Hepatocyte (in vitro differentiated cells): ENCODE measurements at regions not wholly inside any gene's neighbourhood (a gene's known extent, or its start where the extent isn't known, plus 50 kb on each side); places are given as distances from the start of the nearest gene placed in this dataset.

Source experiments
- DNase-seq: peaks from one replicate; pipeline ENCODE4 v3.0.0-alpha.2; 2016; ENCODE audit warnings: low spot score
- H2AFZ ChIP-seq: fragments of 200-600 bp; sonication (generic); 2 replicates; pipeline ENCODE4 v1.6.0; 2016; ENCODE audit warnings: antibody characterized with exemption, mild to moderate bottlenecking
- H3K27ac ChIP-seq: fragments of 200-600 bp; sonication (generic); 2 replicates; pipeline ENCODE4 v1.5.1; 2016; ENCODE audit warnings: mild to moderate bottlenecking
- H3K27me3 ChIP-seq: fragments of 200-600 bp; sonication (generic); 2 replicates; pipeline ENCODE4 v1.6.1; 2016
- H3K36me3 ChIP-seq: fragments of 200-600 bp; sonication (generic); replicated peaks from 2 replicates; pipeline ENCODE4 v1.5.1; 2016; ENCODE audit warnings: low read depth; ENCODE audit not compliant: insufficient read depth
- H3K4me1 ChIP-seq: fragments of 200-600 bp; sonication (generic); 2 replicates; pipeline ENCODE4 v1.5.1; 2016; ENCODE audit warnings: mild to moderate bottlenecking, moderate library complexity; ENCODE audit not compliant: insufficient read depth
- H3K4me2 ChIP-seq: fragments of 200-600 bp; sonication (generic); 2 replicates; pipeline ENCODE4 v1.6.0; 2016
- H3K4me3 ChIP-seq: fragments of 200-600 bp; sonication (generic); 2 replicates; pipeline ENCODE4 v1.5.1; 2016; ENCODE audit warnings: mild to moderate bottlenecking
- H3K79me2 ChIP-seq: fragments of 200-600 bp; sonication (generic); 2 replicates; pipeline ENCODE4 v1.6.0; 2017; ENCODE audit warnings: mild to moderate bottlenecking
- H3K9me2 ChIP-seq: fragments of 200-600 bp; sonication (generic); replicated peaks from 2 replicates; pipeline ENCODE4 v1.6.0; 2017; ENCODE audit warnings: mild to moderate bottlenecking; ENCODE audit not compliant: insufficient read depth
- H3K9me3 ChIP-seq: fragments of 200-600 bp; sonication (generic); 2 replicates; pipeline ENCODE4 v1.5.1; 2016; ENCODE audit warnings: low read depth, mild to moderate bottlenecking
- H4K20me1 ChIP-seq: fragments of 200-600 bp; sonication (generic); 2 replicates; pipeline ENCODE4 v1.6.0; 2016; ENCODE audit warnings: mild to moderate bottlenecking; ENCODE audit not compliant: insufficient read depth, poor library complexity, severe bottlenecking
- EZH2 ChIP-seq: fragments of 200-600 bp; sonication (generic); IDR thresholded peaks from 2 replicates; pipeline ENCODE4 v1.6.1; 2016; ENCODE audit warnings: antibody characterized with exemption, mild to moderate bottlenecking, borderline replicate concordance
- EZH2phosphoT487 ChIP-seq: fragments of 200-600 bp; sonication (generic); IDR thresholded peaks from one replicate; pipeline ENCODE4 v1.6.1; 2018; ENCODE audit warnings: antibody characterized with exemption, mild to moderate bottlenecking, low read depth, moderate library complexity; ENCODE audit not compliant: unreplicated experiment, severe bottlenecking
- WGBS: methylation state at CpG from one replicate; pipeline ENCODE4 v1.1.6; 2016; ENCODE audit warnings: low lambda C conversion rate; ENCODE audit errors: missing lambda C conversion rate; 5-methylcytosine and 5-hydroxymethylcytosine counted together
- TF ChIP-seq, protein P1 (sequence below): fragments of 200-600 bp; sonication (generic); IDR thresholded peaks from 2 replicates; pipeline ENCODE4 v1.5.1; 2016; ENCODE audit warnings: antibody characterized with exemption, mild to moderate bottlenecking; ENCODE audit not compliant: poor library complexity

DNA sequence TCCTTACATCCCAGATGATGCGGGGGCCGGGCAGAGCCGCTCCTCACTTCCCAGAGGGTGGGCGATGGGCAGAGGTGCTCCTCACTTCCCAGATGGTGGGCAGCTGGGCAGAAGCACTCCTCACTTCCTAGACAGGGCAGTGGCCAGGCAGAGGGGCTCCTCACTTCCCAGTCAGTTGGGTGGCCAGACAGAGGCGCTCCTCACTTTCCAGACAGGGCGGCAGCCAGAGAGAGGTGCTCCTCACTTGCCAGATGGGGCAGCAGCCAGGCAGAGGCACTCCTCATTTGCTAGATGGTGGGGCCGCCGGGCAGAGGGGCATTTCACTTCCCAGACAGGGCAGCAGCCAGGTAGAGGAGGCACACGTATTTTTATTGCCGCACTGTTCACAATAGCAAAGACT lies 622.0 kb upstream of the KCNMB2 start:
- H3K79me2 ChIP-seq, result no peaks in the 10 kb centered on the region
- no peak overlapping the region for H3K27ac ChIP-seq
- no peak overlapping the region for H3K4me2 ChIP-seq
- no peaks in the 10 kb centered on the region for H3K27me3 ChIP-seq
- no peaks in the 10 kb centered on the region for H3K9me3 ChIP-seq
- WGBS, result 97% methylated on average over 10 of the region's 10 CpGs
- H3K4me3 ChIP-seq, result no peak overlapping the region
- H2AFZ ChIP-seq, result no peak overlapping the region
- TF ChIP-seq EZH2 (no peak), EZH2phosphoT487 (no peak)
- TF ChIP-seq, protein P1, sequence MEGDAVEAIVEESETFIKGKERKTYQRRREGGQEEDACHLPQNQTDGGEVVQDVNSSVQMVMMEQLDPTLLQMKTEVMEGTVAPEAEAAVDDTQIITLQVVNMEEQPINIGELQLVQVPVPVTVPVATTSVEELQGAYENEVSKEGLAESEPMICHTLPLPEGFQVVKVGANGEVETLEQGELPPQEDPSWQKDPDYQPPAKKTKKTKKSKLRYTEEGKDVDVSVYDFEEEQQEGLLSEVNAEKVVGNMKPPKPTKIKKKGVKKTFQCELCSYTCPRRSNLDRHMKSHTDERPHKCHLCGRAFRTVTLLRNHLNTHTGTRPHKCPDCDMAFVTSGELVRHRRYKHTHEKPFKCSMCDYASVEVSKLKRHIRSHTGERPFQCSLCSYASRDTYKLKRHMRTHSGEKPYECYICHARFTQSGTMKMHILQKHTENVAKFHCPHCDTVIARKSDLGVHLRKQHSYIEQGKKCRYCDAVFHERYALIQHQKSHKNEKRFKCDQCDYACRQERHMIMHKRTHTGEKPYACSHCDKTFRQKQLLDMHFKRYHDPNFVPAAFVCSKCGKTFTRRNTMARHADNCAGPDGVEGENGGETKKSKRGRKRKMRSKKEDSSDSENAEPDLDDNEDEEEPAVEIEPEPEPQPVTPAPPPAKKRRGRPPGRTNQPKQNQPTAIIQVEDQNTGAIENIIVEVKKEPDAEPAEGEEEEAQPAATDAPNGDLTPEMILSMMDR, result no peak
- no peaks in the 10 kb centered on the region for H3K9me2 ChIP-seq
- DNase-seq, result no peak
- H3K4me1 ChIP-seq, result no peaks in the 10 kb centered on the region
- H3K36me3 ChIP-seq, result no peaks in the 10 kb centered on the region
- H4K20me1 ChIP-seq, result no peaks in the 10 kb centered on the region

DNA sequence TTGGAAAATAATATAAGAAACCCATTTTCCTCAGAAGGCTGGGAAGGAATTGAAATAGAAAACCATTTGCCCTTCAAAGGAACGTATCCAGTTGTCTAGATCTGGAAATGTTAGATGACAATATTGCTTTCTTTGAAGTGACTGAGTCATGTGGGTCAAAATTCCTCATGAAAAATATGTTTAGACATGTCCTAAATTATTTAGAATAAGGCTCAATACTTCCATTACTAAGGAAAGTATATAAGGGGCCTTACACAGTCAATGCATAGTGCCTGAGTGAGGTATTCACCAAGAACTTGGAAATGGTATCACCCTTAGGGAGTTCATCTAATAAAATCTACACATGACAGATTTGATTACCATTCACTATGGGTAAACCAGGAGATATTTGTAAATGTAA lies 619.8 kb upstream of the KCNMB2 start:
- H3K36me3 ChIP-seq, result no peaks in the 10 kb centered on the region
- TF ChIP-seq EZH2phosphoT487, result no peak
- TF ChIP-seq, protein P1, result no peak
- TF ChIP-seq EZH2, result no peak
- H3K9me2 ChIP-seq, result no peaks in the 10 kb centered on the region
- no peaks in the 10 kb centered on the region for H3K27me3 ChIP-seq
- no peak for DNase-seq
- H3K9me3 ChIP-seq, result no peaks in the 10 kb centered on the region
- H4K20me1 ChIP-seq, result no peaks in the 10 kb centered on the region
- no peak overlapping the region for H2AFZ ChIP-seq
- WGBS, result 76% methylated on average over 1 of the region's 1 CpG
- no peak overlapping the region for H3K27ac ChIP-seq
- no peak overlapping the region for H3K4me3 ChIP-seq
- H3K79me2 ChIP-seq, result no peaks in the 10 kb centered on the region
- H3K4me2 ChIP-seq, result no peak overlapping the region
- no peaks in the 10 kb centered on the region for H3K4me1 ChIP-seq

DNA sequence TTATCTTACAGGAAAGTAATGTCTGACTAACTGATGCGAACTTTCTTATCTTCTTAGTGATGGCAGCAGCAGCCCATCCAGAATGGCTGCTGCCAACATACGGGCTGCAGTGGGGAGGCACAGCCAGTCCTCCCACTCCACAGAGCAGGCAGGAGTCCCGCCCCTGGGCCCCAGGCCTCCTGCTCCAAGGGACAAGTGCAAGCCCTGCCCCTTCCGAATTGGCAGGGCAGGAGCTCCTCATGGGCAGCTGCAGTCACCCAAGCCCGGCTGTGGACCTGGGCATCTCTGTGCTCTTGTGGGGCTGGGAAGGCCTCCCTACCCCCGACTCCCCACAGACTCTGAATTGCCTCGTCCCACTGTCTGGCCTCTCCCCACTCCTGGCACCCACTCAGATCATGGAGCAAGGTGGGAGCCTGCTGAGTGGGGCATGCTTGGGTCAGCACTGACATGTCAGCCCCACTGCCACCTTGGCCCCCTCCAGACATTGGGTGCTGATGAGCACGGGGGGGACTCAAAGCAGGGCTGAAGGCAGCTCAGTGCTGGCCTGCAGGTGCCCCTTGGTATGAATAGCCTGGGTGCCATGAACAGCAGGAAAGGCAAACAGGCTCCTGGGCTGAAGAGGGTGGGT lies 618.9 kb upstream of the KCNMB2 start:
- TF ChIP-seq, protein P1, result no peak
- TF ChIP-seq EZH2 (no peak), EZH2phosphoT487 (no peak)
- H4K20me1 ChIP-seq, result no peaks in the 10 kb centered on the region
- H3K79me2 ChIP-seq, result no peaks in the 10 kb centered on the region
- 94% methylated on average over 7 of the region's 8 CpGs for WGBS
- no peak for DNase-seq
- H3K4me1 ChIP-seq, result no peaks in the 10 kb centered on the region
- no peak overlapping the region for H3K4me2 ChIP-seq
- H3K27me3 ChIP-seq, result no peaks in the 10 kb centered on the region
- no peak overlapping the region for H3K4me3 ChIP-seq
- H2AFZ ChIP-seq, result no peak overlapping the region
- no peaks in the 10 kb centered on the region for H3K36me3 ChIP-seq
- H3K9me2 ChIP-seq, result no peaks in the 10 kb centered on the region
- H3K9me3 ChIP-seq, result no peaks in the 10 kb centered on the region
- no peak overlapping the region for H3K27ac ChIP-seq
